Effector CD8-positive, alpha-beta T cell (primary cell): ENCODE measurements at regions not wholly inside any gene's neighbourhood (a gene's known extent, or its start where the extent isn't known, plus 50 kb on each side); places are given as distances from the start of the nearest gene placed in this dataset.

Source experiments
- DNase-seq: peaks from one replicate; lab custom pipeline; 2025; lab: John Stamatoyannopoulos, UW

- no peak for DNase-seq
Measured at GRCh38 chr2:41954304-41955291, 93.2 kb upstream of the PKDCC start.

GRCh38 chr2:41955316-41956043, 92.3 kb upstream of the PKDCC start:
- DNase-seq = no peak

- DNase-seq = no peak
Measured at GRCh38 chr2:41957431-41957830, 90.4 kb upstream of the PKDCC start.

GRCh38 chr2:41958251-41958650, 89.6 kb upstream of the PKDCC start:
- DNase-seq = no peak

GRCh38 chr2:41958775-41959174, 89.0 kb upstream of the PKDCC start:
- no peak for DNase-seq

- no peak for DNase-seq
Measured at GRCh38 chr2:41959760-41960159, 88.1 kb upstream of the PKDCC start.

GRCh38 chr2:41962922-41963622, 84.7 kb upstream of the PKDCC start:
- DNase-seq = no peak

- no peak for DNase-seq
Measured at GRCh38 chr2:41963661-41964525, 83.9 kb upstream of the PKDCC start.

GRCh38 chr2:41965173-41965908, 82.5 kb upstream of the PKDCC start:
- DNase-seq = no peak

GRCh38 chr2:41965909-41966295, 81.9 kb upstream of the PKDCC start:
- no peak for DNase-seq

GRCh38 chr2:41966431-41966893, 81.4 kb upstream of the PKDCC start:
- DNase-seq = no peak

GRCh38 chr2:41966920-41967319, 80.9 kb upstream of the PKDCC start:
- no peak for DNase-seq

GRCh38 chr2:41967476-41968181, 80.2 kb upstream of the PKDCC start:
- no peak for DNase-seq

GRCh38 chr2:41968182-41968578, 79.6 kb upstream of the PKDCC start:
- DNase-seq = no peak

GRCh38 chr2:41970988-41971660, 76.7 kb upstream of the PKDCC start:
- no peak for DNase-seq

- no peak for DNase-seq
Measured at GRCh38 chr2:41972179-41972578, 75.6 kb upstream of the PKDCC start.

GRCh38 chr2:41972819-41973218, 75.0 kb upstream of the PKDCC start:
- no peak for DNase-seq

GRCh38 chr2:41973871-41974270, 74.0 kb upstream of the PKDCC start:
- DNase-seq = no peak

- DNase-seq = no peak
Measured at GRCh38 chr2:41981417-41981816, 66.4 kb upstream of the PKDCC start.
